Nephron progenitor cell (in vitro differentiated cells): ENCODE measurements at regions not wholly inside any gene's neighbourhood (a gene's known extent, or its start where the extent isn't known, plus 50 kb on each side); places are given as distances from the start of the nearest gene placed in this dataset.
"Not testable (repeated sequence)": the region's sequence is repeated elsewhere in the genome, so short reads cannot be mapped to it uniquely, and the experiment has no call there.

ENCODE experiments used
- DNase-seq: peaks from one replicate; pipeline ENCODE4 v3.0.0; 2021
- H3K27ac Mint-ChIP-seq: 2 replicates; pipeline ENCODE4 v1.8.0; 2021; ENCODE audit warnings: mild to moderate bottlenecking, moderate library complexity, mixed read lengths
- H3K27me3 Mint-ChIP-seq: 2 replicates; pipeline ENCODE4 v1.8.0; 2021; ENCODE audit warnings: mild to moderate bottlenecking, low read depth, mixed read lengths; ENCODE audit not compliant: poor library complexity
- H3K36me3 Mint-ChIP-seq: 2 replicates; pipeline ENCODE4 v1.8.0; 2021; ENCODE audit warnings: low read depth, mixed read lengths
- H3K4me1 Mint-ChIP-seq: 2 replicates; pipeline ENCODE4 v1.8.0; 2021; ENCODE audit warnings: mixed read lengths
- H3K4me3 Mint-ChIP-seq: 2 replicates; pipeline ENCODE4 v1.8.0; 2021; ENCODE audit warnings: mild to moderate bottlenecking, moderate library complexity, mixed read lengths
- H3K9me3 Mint-ChIP-seq: 2 replicates; pipeline ENCODE4 v1.8.0; 2021; ENCODE audit warnings: mild to moderate bottlenecking, moderate library complexity, mixed read lengths
- CTCF ChIP-seq: fragments of 200-600 bp; sonication (generic); IDR thresholded peaks from 2 replicates; pipeline ENCODE4 v1.5.0; 2021; ENCODE audit warnings: antibody characterized with exemption

GRCh38 chr13:44646044-44646443 is 69.9 kb upstream of the TSC22D1 start:
- H3K4me1 Mint-ChIP-seq, result peaks cover 20% of the 10 kb centered on the region
- DNase-seq, result no peak
- H3K27me3 Mint-ChIP-seq, result peaks cover 11% of the 10 kb centered on the region
- no peak for TF ChIP-seq CTCF
- H3K4me3 Mint-ChIP-seq, result no peak overlapping the region
- H3K27ac Mint-ChIP-seq, result no peak overlapping the region
- H3K36me3 Mint-ChIP-seq, result no peaks in the 10 kb centered on the region
- no peaks in the 10 kb centered on the region for H3K9me3 Mint-ChIP-seq

GRCh38 chr13:44643256-44643655 is 67.1 kb upstream of the TSC22D1 start:
- Mint-ChIP-seq H3K36me3 (no peaks in the 10 kb centered on the region), H3K27ac (peak overlapping the region; percentile 67), H3K9me3 (no peaks in the 10 kb centered on the region), H3K27me3 (peaks cover 3% of the 10 kb centered on the region), H3K4me3 (no peak overlapping the region), H3K4me1 (peaks cover 3% of the 10 kb centered on the region)
- DNase-seq, result no peak
- no peak for TF ChIP-seq CTCF

GRCh38 chr13:44637581-44637980 is 61.5 kb upstream of the TSC22D1 start:
- no peaks in the 10 kb centered on the region for H3K36me3 Mint-ChIP-seq
- no peak for DNase-seq
- no peaks in the 10 kb centered on the region for H3K9me3 Mint-ChIP-seq
- no peak overlapping the region for H3K4me3 Mint-ChIP-seq
- no peak overlapping the region for H3K27ac Mint-ChIP-seq
- peaks cover 3% of the 10 kb centered on the region for H3K27me3 Mint-ChIP-seq
- no peaks in the 10 kb centered on the region for H3K4me1 Mint-ChIP-seq
- TF ChIP-seq CTCF, result no peak

- no peak for TF ChIP-seq CTCF
- Mint-ChIP-seq H3K9me3 (peaks cover 4% of the 10 kb centered on the region), H3K27ac (no peak overlapping the region), H3K27me3 (no peaks in the 10 kb centered on the region), H3K4me1 (no peaks in the 10 kb centered on the region), H3K36me3 (no peaks in the 10 kb centered on the region), H3K4me3 (no peak overlapping the region)
- no peak for DNase-seq
Observed at GRCh38 chr13:44629465-44630183, 53.5 kb upstream of the TSC22D1 start.

GRCh38 chr13:44628826-44629225 is 52.7 kb upstream of the TSC22D1 start:
- not testable (repeated sequence) for DNase-seq, H3K36me3 Mint-ChIP-seq, H3K9me3 Mint-ChIP-seq, H3K27ac Mint-ChIP-seq, H3K4me1 Mint-ChIP-seq, H3K4me3 Mint-ChIP-seq, H3K27me3 Mint-ChIP-seq

- H3K4me3 Mint-ChIP-seq, result no peak overlapping the region
- no peak overlapping the region for H3K27ac Mint-ChIP-seq
- TF ChIP-seq CTCF, result no peak
- no peaks in the 10 kb centered on the region for H3K27me3 Mint-ChIP-seq
- DNase-seq, result no peak
- peaks cover 4% of the 10 kb centered on the region for H3K9me3 Mint-ChIP-seq
- no peaks in the 10 kb centered on the region for H3K36me3 Mint-ChIP-seq
- no peaks in the 10 kb centered on the region for H3K4me1 Mint-ChIP-seq
Observed at GRCh38 chr13:44627441-44627840, 51.3 kb upstream of the TSC22D1 start.
